ENCODE measurements at regions not wholly inside any gene's neighbourhood (a gene's known extent, or its start where the extent isn't known, plus 50 kb on each side); places are given as distances from the start of the nearest gene placed in this dataset.

- TF ChIP-seq GATA3 (IDR thresholded peaks at IDR 0.05; ENCODE audit: low read depth, low read length), result no peak
- TF ChIP-seq GATA2 (IDR thresholded peaks at IDR 0.05; ENCODE audit: low read depth, low read length), result no peak
Measured at GRCh38 chr6:19028201-19028600, 641.1 kb downstream of the RNF144B start.
